WERI-Rb-1 (cell line): ENCODE measurements at regions not wholly inside any gene's neighbourhood (a gene's known extent, or its start where the extent isn't known, plus 50 kb on each side); places are given as distances from the start of the nearest gene placed in this dataset.
A peak's percentile ranks its signal among the peaks of the same experiment; 100 is the strongest.

Experiments
- DNase-seq: peaks from one replicate; pipeline ENCODE4 v3.0.0-alpha.2; 2020
- H3K27ac ChIP-seq: fragments of 250-450 bp; sonication (Bioruptor Pico); 2 replicates; pipeline ENCODE4 v1.5.1; 2020; ENCODE audit warnings: mild to moderate bottlenecking, moderate library complexity
- H3K27me3 ChIP-seq: fragments of 250-450 bp; sonication (Bioruptor Pico); 2 replicates; pipeline ENCODE4 v1.5.1; 2021; ENCODE audit warnings: mild to moderate bottlenecking, low read depth, moderate library complexity; ENCODE audit not compliant: insufficient read depth, severe bottlenecking
- H3K36me3 ChIP-seq: fragments of 250-450 bp; sonication (Bioruptor Pico); 2 replicates; pipeline ENCODE4 v1.5.1; 2020; ENCODE audit warnings: mild to moderate bottlenecking, moderate library complexity
- H3K4me3 ChIP-seq: 2 replicates; pipeline ENCODE4 v1.5.1; 2011; ENCODE audit warnings: low read depth, mild to moderate bottlenecking, control low read depth, low read length
- H3K9me3 ChIP-seq: fragments of 250-450 bp; sonication (Bioruptor Pico); 2 replicates; pipeline ENCODE4 v1.5.1; 2021; ENCODE audit warnings: mild to moderate bottlenecking, moderate library complexity; ENCODE audit not compliant: severe bottlenecking
- CTCF ChIP-seq: IDR thresholded peaks from 2 replicates; pipeline ENCODE4 v1.5.1; 2011; ENCODE audit warnings: low read depth, mild to moderate bottlenecking, control low read depth, inconsistent platforms, low read length

- H3K9me3 ChIP-seq = no peaks in the 10 kb centered on the region
- no peak overlapping the region for H3K4me3 ChIP-seq
- H3K27ac ChIP-seq = no peak overlapping the region
- no peak for DNase-seq
- no peaks in the 10 kb centered on the region for H3K36me3 ChIP-seq
- TF ChIP-seq CTCF = no peak
- H3K27me3 ChIP-seq = no peaks in the 10 kb centered on the region
Measured at GRCh38 chr6:1086446-1087153, 225.3 kb upstream of the FOXQ1 start.

- H3K27me3 ChIP-seq = no peaks in the 10 kb centered on the region
- H3K27ac ChIP-seq = peak overlapping the region; percentile 3; the same call in 1 of the 2 replicates
- peak; percentile 44 for DNase-seq
- H3K9me3 ChIP-seq = peaks cover 6% of the 10 kb centered on the region
- no peaks in the 10 kb centered on the region for H3K36me3 ChIP-seq
- TF ChIP-seq CTCF = no peak
- no peak overlapping the region for H3K4me3 ChIP-seq
Measured at GRCh38 chr6:1082285-1082935, 229.5 kb upstream of the FOXQ1 start.

GRCh38 chr6:1081551-1082284, 230.2 kb upstream of the FOXQ1 start:
- H3K4me3 ChIP-seq = no peak overlapping the region
- no peaks in the 10 kb centered on the region for H3K36me3 ChIP-seq
- DNase-seq = no peak
- H3K27me3 ChIP-seq = no peaks in the 10 kb centered on the region
- peaks cover 6% of the 10 kb centered on the region for H3K9me3 ChIP-seq
- H3K27ac ChIP-seq = peak overlapping the region; percentile 3
- no peak for TF ChIP-seq CTCF

- Histone ChIP-seq H3K4me3 (no peak overlapping the region), H3K27ac (no peak overlapping the region), H3K36me3 (no peaks in the 10 kb centered on the region), H3K9me3 (peaks cover 6% of the 10 kb centered on the region), H3K27me3 (no peaks in the 10 kb centered on the region)
- no peak for TF ChIP-seq CTCF
- no peak for DNase-seq
Measured at GRCh38 chr6:1080453-1081337, 231.2 kb upstream of the FOXQ1 start.

GRCh38 chr6:1079525-1079924, 232.4 kb upstream of the FOXQ1 start:
- no peak for DNase-seq
- no peak for TF ChIP-seq CTCF
- H3K27ac ChIP-seq = no peak overlapping the region
- no peaks in the 10 kb centered on the region for H3K27me3 ChIP-seq
- no peaks in the 10 kb centered on the region for H3K36me3 ChIP-seq
- H3K9me3 ChIP-seq = peaks cover 6% of the 10 kb centered on the region
- H3K4me3 ChIP-seq = no peak overlapping the region
